Stimulated activated naive CD4-positive, alpha-beta T cell (primary cell): ENCODE measurements at regions not wholly inside any gene's neighbourhood (a gene's known extent, or its start where the extent isn't known, plus 50 kb on each side); places are given as distances from the start of the nearest gene placed in this dataset.

Source experiments
- DNase-seq, 6 experiments: peaks; one replicate each; lab custom pipeline; 2025; lab: John Stamatoyannopoulos, UW

- no peak for DNase-seq
Observed at GRCh38 chr1:222040121-222040805, 298.4 kb upstream of the DUSP10 start.

- no peak for DNase-seq
Observed at GRCh38 chr1:222038971-222039370, 297.1 kb upstream of the DUSP10 start.

GRCh38 chr1:222037720-222038119 lies 295.8 kb upstream of the DUSP10 start:
- no peak for DNase-seq

GRCh38 chr1:222034790-222035189 lies 292.9 kb upstream of the DUSP10 start:
- no peak for DNase-seq

- no peak for DNase-seq
Observed at GRCh38 chr1:222033450-222033849, 291.6 kb upstream of the DUSP10 start.

GRCh38 chr1:222031318-222031717 lies 289.4 kb upstream of the DUSP10 start:
- DNase-seq, result no peak

GRCh38 chr1:222028676-222029075 lies 286.8 kb upstream of the DUSP10 start:
- no peak for DNase-seq

GRCh38 chr1:222028116-222028515 lies 286.2 kb upstream of the DUSP10 start:
- no peak for DNase-seq

GRCh38 chr1:222026280-222026679 lies 284.4 kb upstream of the DUSP10 start:
- DNase-seq, result no peak

- no peak for DNase-seq
Observed at GRCh38 chr1:222023025-222023424, 281.1 kb upstream of the DUSP10 start.

- DNase-seq, result no peak
Observed at GRCh38 chr1:222021129-222021528, 279.2 kb upstream of the DUSP10 start.

- DNase-seq, result no peak
Observed at GRCh38 chr1:222020553-222020952, 278.7 kb upstream of the DUSP10 start.

- no peak for DNase-seq
Observed at GRCh38 chr1:222019029-222019428, 277.1 kb upstream of the DUSP10 start.

GRCh38 chr1:222018041-222018440 lies 276.2 kb upstream of the DUSP10 start:
- DNase-seq, result no peak

GRCh38 chr1:222015686-222016085 lies 273.8 kb upstream of the DUSP10 start:
- DNase-seq, result no peak

GRCh38 chr1:222014001-222014400 lies 272.1 kb upstream of the DUSP10 start:
- DNase-seq, result no peak

GRCh38 chr1:222012816-222013215 lies 270.9 kb upstream of the DUSP10 start:
- no peak for DNase-seq

GRCh38 chr1:222010306-222010705 lies 268.4 kb upstream of the DUSP10 start:
- DNase-seq, result no peak

- peak in 2 of 6 experiments; percentile 30 to 36 for DNase-seq
Observed at GRCh38 chr1:222009105-222009730, 267.3 kb upstream of the DUSP10 start.

- no peak for DNase-seq
Observed at GRCh38 chr1:222006715-222007114, 264.8 kb upstream of the DUSP10 start.

- DNase-seq, result no peak
Observed at GRCh38 chr1:222004784-222005183, 262.9 kb upstream of the DUSP10 start.

- no peak for DNase-seq
Observed at GRCh38 chr1:222004034-222004433, 262.1 kb upstream of the DUSP10 start.

GRCh38 chr1:222002503-222002902 lies 260.6 kb upstream of the DUSP10 start:
- no peak for DNase-seq

- DNase-seq, result no peak
Observed at GRCh38 chr1:222000131-222000530, 258.2 kb upstream of the DUSP10 start.
